GM12865 (cell line): ENCODE measurements at regions not wholly inside any gene's neighbourhood (a gene's known extent, or its start where the extent isn't known, plus 50 kb on each side); places are given as distances from the start of the nearest gene placed in this dataset.
"Not testable (repeated sequence)": the region's sequence is repeated elsewhere in the genome, so short reads cannot be mapped to it uniquely, and the experiment has no call there.

ENCODE experiments used
- DNase-seq: peaks from one replicate; pipeline ENCODE4 v3.0.0; 2010; ENCODE audit warnings: low read depth
- H3K4me3 ChIP-seq: 2 replicates; pipeline ENCODE4 v1.5.1; 2011; ENCODE audit warnings: mild to moderate bottlenecking, low read depth, low read length, control low read depth
- CTCF ChIP-seq: IDR thresholded peaks from 2 replicates; pipeline ENCODE4 v1.5.1; 2011; ENCODE audit warnings: low read length, control low read depth, low read depth, inconsistent platforms; ENCODE audit not compliant: insufficient read depth; ENCODE audit errors: missing control alignments

DNA sequence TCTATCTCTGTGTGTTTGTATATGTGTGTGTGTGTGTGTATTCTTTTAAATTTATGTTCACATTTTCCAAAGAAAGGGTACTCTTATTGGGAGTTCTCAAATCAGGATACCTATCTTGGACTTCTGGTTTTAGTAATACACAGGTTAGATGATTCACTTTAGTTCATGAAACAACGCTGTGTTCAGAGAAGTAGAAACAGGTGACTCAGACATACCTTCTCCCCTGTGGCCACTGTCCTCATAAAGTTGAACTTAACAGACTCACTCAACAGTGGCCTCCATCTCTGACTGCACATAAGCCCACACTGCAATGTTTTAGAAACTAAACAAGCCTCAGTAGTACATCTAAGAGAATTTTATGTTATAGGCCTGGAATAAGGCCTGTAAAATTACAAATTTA, 566.6 kb upstream of the VRK2 start:
- DNase-seq = no peak
- no peak overlapping the region for H3K4me3 ChIP-seq
- no peak for TF ChIP-seq CTCF

DNA sequence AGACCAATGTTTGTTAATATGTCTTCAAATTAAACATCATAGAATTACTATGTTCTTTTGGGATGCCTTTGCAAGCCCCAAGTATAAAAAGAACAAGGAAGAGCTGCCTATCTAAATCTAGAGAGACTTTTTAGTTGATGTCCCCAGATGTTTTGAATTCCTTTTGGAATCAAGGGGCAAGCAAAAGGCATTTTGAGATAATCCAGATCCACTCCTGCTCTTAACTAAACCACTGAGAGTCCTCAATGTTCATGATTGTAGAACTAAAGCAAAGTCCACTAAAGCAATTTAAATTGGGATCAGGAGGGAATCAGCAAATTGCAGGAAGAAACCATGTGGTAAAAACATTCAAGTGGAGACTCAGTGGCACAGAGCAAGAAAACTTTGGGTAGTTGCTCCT, 558.5 kb upstream of the VRK2 start:
- H3K4me3 ChIP-seq = no peak overlapping the region
- TF ChIP-seq CTCF = no peak
- no peak for DNase-seq

- DNase-seq = no peak
- H3K4me3 ChIP-seq = no peak overlapping the region
- no peak for TF ChIP-seq CTCF
Measured at GRCh38 chr2:57490741-57491140, 555.9 kb upstream of the VRK2 start.

GRCh38 chr2:57491213-57491612, 555.4 kb upstream of the VRK2 start:
- DNase-seq = no peak
- no peak for TF ChIP-seq CTCF
- no peak overlapping the region for H3K4me3 ChIP-seq

DNA sequence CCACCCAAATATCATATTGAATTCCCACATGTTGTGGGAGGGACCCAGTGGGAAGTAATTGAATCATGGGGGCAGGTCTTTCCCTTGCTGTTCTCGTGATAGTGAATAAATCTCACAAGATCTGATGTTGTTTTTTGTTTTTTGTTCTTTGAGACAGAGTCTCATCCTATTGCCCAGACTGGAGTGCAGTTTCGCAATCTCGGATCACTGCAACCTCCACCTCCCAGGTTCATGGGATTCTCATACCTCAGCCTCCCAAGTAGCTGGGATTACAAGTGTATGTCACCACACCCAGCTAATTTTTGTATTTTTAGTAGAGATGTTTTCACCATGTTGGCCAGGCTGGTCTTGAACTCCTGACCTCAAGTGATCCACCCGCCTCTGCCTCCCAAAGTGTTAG, 552.6 kb upstream of the VRK2 start:
- not testable (repeated sequence) for DNase-seq, H3K4me3 ChIP-seq

- DNase-seq = peak; percentile 57
- no peak overlapping the region for H3K4me3 ChIP-seq
Measured at GRCh38 chr2:57497489-57498096, 549.0 kb upstream of the VRK2 start.

GRCh38 chr2:57504787-57505186, 541.8 kb upstream of the VRK2 start:
- no peak overlapping the region for H3K4me3 ChIP-seq
- DNase-seq = no peak
- no peak for TF ChIP-seq CTCF

More at GRCh38 chr2:57497489-57498096, 549.0 kb upstream of the VRK2 start:
- peak; percentile 77 for TF ChIP-seq CTCF

DNA sequence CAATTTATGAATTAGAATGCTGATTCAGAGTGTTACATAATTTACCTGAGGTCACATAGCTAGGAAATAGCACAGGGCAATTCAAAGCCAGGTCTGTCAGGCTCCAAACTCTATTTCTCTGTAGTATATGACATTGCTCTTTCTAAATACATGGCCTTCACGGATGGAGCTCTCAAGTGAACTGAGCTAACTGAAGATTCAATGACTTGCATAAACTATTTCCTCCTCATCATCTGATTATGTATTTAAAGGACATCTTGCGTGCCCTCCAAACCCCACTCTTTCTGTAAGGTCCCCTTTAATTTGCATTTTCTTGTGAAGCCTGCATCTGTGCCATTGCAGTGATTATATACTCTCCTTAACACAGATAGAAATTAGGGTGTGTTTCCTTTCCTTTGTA, 537.4 kb upstream of the VRK2 start:
- no peak for DNase-seq
- H3K4me3 ChIP-seq = no peak overlapping the region
- TF ChIP-seq CTCF = no peak
